ENCODE measurements at regions not wholly inside any gene's neighbourhood (a gene's known extent, or its start where the extent isn't known, plus 50 kb on each side); places are given as distances from the start of the nearest gene placed in this dataset.

DNA sequence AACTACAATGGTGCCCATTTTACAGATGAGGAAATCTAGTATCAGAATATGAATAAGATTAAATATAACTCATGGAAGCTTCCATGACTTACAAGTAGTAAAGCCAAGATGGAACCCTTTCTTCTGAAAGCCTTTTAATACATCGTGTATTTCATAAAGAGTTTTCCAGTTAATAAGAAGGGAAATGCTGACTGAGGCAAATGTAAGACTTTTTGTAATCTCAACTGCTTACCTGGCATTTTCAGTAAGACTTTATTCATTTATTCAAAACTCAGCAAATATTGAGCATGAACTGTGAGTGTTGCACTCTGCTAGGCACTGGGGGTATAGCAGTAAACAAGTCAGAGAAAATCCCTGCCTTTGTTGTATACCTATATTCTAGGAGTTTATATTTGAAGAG is 256.4 kb upstream of the THRB start:
- FAIRE-seq: no peak
- Histone ChIP-seq H3K9me3 (replicated peaks; ENCODE audit: control insufficient read depth, insufficient read depth, low read depth, low read length) (no peaks in the 10 kb centered on the region), H3K9ac (ENCODE audit: insufficient read depth in 1 of 2, low read depth in 2 of 2, low read length in 2 of 2) (no peak overlapping the region), H4K20me1 (replicated peaks; ENCODE audit: control insufficient read depth, insufficient read depth, low read length) (no peaks in the 10 kb centered on the region), H2AFZ (ENCODE audit: low read depth, low read length) (no peak overlapping the region), H3K27me3 (ENCODE audit: control insufficient read depth in 2 of 2, insufficient read depth in 2 of 2, low read length in 2 of 2) (no peaks in the 10 kb centered on the region), H3K4me1 (replicated peaks in 1 of 2; ENCODE audit: control insufficient read depth in 2 of 2, insufficient read depth in 2 of 2, low read length in 2 of 2) (no peaks in the 10 kb centered on the region), H3K4me3 (no peak overlapping the region), H3K27ac (ENCODE audit: extremely low read depth, low read depth, low read length) (no peak overlapping the region), H3K79me2 (ENCODE audit: control insufficient read depth, insufficient read depth, low read length) (no peaks in the 10 kb centered on the region), H3K9me1 (ENCODE audit: control insufficient read depth, insufficient read depth, low read length) (no peaks in the 10 kb centered on the region), H3K36me3 (ENCODE audit: control insufficient read depth, insufficient read depth, low read length) (no peaks in the 10 kb centered on the region), H3K4me2 (ENCODE audit: insufficient read depth, low read length) (no peak overlapping the region)
- ChIA-PET CTCF (ENCODE audit: low intra/inter-chr PET ratio) (no interaction called here), POLR2A (no interaction called here)
- WGBS (ENCODE audit: insufficient coverage, low coverage, missing lambda C conversion rate): 0% methylated on average over 1 of the region's 1 CpG
- DNase-seq (ENCODE audit: extremely low read depth in 1 of 4, low spot score in 3 of 4): no peak
- no peak for ATAC-seq
- intact Hi-C loops (cut with micrococcal nuclease): no loop called here
- no peak for TF ChIP-seq SMARCC2 (IDR thresholded peaks at IDR 0.05; ENCODE audit: low read depth)
- TF ChIP-seq, protein P1, sequence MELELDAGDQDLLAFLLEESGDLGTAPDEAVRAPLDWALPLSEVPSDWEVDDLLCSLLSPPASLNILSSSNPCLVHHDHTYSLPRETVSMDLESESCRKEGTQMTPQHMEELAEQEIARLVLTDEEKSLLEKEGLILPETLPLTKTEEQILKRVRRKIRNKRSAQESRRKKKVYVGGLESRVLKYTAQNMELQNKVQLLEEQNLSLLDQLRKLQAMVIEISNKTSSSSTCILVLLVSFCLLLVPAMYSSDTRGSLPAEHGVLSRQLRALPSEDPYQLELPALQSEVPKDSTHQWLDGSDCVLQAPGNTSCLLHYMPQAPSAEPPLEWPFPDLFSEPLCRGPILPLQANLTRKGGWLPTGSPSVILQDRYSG (tag; conservative IDR thresholded peaks at IDR 0.05; ENCODE audit: low read depth): no peak
- 0 out of 2 replicates have a peak, but pooled peaks have one; percentile 31 for TF ChIP-seq C11orf30 (IDR thresholded peaks at IDR 0.05; ENCODE audit: low read depth)
- peak; percentile 61 for TF ChIP-seq MAFF (IDR thresholded peaks at IDR 0.05; ENCODE audit: low read length)
- peak; percentile 64 for TF ChIP-seq MAFK (IDR thresholded peaks at IDR 0.05; ENCODE audit: low read length)
- peak; percentile 72 for TF ChIP-seq ZNF316 (IDR thresholded peaks at IDR 0.05)
- in situ Hi-C loops (cut with MboI): no loop called here
- BruUV-seq (replicated peaks): no TSS peak

Data from K562 (cell line).